ENCODE measurements at regions not wholly inside any gene's neighbourhood (a gene's known extent, or its start where the extent isn't known, plus 50 kb on each side); places are given as distances from the start of the nearest gene placed in this dataset.
"Not testable (repeated sequence)": the region's sequence is repeated elsewhere in the genome, so short reads cannot be mapped to it uniquely, and the experiment has no call there.

GRCh38 chr11:70595452-70595851 is 197.1 kb downstream of the CTTN start:
- no peak for DNase-seq

DNA sequence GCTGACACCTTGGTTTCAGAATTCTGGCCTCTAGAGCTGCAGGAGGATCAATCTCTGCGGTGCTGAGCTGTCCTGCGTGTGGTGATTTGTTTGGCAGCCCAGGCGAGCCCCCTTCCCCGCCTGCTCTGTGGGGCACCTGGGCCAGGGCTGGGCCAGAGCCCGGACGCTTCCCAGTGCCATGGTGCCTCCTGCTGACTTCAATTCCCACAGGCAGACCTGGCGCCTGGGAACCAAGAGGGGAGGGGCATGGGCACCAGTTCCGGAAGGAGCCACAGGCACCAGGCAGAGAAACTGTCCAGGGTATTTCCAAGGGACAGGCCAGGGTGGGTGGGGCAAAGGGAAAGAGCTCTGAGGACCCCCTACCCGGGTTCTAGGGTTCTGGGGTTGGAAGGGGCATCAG is 197.8 kb downstream of the CTTN start:
- no peak for DNase-seq

DNA sequence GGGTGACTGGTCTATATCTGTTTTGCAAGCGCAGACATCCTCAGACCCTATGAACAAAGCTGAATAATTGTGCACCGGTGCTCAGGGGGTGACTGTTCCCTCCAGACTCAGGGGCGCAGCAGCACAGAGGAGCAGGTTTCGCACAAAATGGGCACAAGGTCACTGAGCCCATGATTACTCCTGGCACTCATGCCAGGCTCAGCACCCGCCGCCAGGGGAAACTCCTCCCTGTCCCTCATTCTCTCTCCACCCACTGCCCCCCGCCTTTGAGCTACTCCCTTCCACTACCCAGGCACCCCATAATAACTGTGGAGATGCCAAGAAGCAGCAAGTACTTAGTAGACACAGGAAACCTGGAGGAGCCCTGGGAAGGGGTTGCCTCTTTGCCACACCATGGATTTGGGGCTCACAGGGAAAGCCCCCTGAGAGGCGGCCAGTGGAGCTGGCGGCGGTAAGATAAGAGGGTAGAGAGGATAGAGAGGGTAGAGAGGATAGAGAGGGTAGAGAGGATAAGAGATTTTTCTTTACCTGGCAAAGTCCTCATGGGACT is 198.8 kb downstream of the CTTN start:
- no peak for DNase-seq

GRCh38 chr11:70597751-70598625 is 199.7 kb downstream of the CTTN start:
- no peak for DNase-seq

DNA sequence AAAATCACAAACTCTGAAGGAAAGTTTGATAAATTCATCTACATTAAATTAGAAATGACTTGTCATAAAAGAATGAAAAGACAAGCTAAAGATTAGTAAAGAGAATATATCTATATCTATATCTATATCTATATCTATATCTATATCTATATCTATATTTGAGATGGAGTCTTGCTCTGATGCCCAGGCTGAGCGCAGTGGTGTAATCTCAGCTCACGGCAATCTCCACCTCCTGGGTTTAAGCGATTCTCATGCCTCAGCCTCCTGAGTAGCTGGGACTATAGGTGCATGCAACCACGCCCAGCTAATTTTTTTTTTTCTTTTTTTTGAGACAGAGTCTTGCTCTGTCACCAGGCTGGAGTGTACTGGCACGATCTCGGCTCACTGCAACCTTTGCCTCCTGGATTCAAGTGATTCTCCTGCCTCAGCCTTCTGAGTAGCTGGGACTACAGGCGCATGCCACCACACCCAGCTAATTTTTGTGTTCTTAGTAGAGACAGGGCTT is 202.6 kb downstream of the CTTN start:
- DNase-seq = not testable (repeated sequence)

- no peak for DNase-seq
Measured at GRCh38 chr11:70601861-70602538, 203.7 kb downstream of the CTTN start.

DNA sequence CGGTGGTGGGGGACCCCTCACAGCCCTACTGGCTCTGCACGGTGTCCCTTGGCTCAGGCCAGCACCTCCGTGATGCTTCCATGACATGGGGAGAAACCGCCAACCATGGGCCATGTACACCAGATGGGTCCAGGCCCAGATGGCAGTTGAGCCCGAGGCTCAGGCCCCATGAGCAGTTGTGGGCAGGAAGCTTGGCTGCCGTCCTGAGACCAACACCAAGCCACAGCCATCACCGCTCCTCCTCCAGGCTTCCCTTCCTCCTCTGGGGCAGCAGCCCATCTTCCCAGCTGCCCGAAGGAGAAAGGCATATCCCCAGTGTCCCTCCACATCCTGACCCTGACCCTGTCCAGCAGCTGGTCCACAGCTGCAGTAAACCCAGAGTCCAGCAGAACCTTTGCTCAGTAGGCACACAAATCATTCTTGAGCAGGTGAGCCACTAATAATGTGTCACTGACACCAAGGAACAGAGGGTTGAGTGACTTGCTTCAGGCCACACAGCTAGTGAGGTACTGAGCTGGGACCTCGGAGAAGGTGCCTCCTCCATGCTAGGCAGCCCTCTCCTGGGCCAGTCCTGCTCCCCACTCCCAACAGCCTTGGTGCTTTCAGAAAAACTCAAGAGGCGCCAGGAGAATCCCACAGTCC is 204.9 kb downstream of the CTTN start:
- DNase-seq = no peak

DNA sequence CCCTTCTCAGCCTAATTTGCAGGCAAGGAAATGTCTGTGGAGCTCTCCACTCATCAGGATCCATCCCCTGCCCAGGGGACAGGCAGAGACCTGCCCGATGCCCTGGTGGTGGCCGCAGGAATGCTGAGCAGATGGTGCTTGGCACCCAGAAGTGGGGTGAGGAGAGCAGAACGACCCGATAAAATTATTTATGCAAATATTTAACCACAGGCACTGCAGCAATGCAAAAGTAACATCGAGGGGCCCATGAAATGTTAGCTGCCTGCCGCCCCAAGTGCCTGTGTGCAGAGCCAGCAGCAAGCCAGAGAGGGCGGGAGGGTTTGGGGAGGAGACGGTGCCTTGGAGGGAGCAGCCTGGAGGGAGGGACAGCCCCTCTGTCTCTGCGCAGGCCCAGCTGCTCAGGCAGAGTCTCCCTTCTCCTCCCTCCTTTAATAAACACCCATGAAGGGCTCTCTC is 205.5 kb downstream of the CTTN start:
- DNase-seq = no peak

- DNase-seq = no peak
Measured at GRCh38 chr11:70604221-70604620, 205.9 kb downstream of the CTTN start.

DNA sequence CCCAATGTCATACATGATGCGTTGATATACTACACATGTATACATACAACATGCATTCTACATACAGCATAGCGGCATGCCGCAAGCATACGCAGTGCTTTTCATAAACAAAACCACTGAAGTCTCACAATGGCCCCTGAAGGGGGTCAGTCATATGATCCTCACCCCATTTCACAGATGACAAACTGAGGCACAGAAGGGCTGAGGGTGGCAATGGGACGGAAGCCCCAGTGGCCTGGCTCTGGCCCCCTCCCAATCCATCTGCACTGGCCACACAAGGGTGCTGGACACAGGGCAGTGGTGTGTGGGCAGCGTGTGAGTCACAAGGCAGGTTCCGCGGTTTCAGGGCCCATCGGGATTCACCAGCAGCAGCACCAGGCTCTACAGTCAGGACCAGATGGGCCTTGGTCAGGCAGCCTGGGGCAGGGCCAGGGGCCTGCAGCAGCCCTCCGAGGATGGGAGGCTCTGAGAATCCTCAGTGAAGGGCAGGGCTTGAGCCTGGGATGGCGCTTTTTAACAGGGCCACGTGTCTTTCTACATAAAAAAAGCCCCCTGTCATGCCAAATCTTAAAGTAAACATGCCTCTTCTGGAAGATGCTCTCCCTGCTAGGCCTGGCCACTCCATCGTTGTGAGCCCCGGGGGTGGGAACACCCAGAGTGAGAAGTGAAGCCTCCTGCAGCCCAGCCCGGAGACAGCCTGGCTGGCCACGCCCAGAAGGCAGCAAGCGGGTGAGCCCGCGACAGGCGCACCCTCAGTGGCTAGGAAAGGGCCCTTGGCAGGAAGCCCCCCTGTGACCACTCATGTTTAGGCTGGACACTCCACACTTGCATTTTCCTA is 206.5 kb downstream of the CTTN start:
- no peak for DNase-seq

- no peak for DNase-seq
Measured at GRCh38 chr11:70605468-70605815, 207.1 kb downstream of the CTTN start.

DNA sequence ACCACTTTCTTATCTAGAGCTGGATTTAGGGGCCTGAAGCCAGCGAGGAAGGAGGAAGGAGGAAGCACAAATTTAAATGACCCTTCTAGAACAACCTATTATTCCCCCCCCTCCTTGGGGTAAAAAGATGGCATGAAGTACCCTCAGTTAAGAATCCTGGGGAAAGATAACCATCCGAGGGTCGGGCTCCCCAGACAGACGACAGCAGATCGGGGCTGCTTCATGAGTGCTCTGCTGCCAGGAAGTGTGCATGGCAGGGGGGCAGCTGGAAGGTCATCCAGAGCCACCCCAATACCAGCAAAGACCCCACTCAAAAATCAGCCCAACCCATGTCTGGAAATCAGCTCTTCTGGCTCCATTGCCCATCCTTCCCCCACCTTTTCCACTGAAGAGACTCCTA is 207.5 kb downstream of the CTTN start:
- no peak for DNase-seq

- DNase-seq = no peak
Measured at GRCh38 chr11:70606248-70606950, 208.1 kb downstream of the CTTN start.

DNA sequence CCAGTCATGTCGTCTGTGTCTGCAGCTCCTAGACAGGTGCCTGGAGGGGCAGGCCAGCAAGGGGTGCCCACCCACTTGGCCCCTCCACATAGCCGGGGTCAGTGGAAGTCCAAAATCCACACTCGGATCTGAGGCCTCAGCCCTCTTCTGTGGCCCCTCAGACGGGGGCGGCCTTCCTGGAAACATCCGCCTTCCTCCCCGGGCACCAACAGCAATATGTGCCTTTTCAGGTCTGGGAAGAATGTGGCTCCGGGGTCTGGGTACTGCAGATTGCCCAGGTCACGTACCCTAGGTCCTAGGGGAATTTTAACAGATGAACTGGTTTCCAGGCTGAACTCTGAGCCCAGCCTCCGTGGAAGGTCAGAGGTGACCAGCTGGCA is 208.6 kb downstream of the CTTN start:
- DNase-seq = no peak

DNA sequence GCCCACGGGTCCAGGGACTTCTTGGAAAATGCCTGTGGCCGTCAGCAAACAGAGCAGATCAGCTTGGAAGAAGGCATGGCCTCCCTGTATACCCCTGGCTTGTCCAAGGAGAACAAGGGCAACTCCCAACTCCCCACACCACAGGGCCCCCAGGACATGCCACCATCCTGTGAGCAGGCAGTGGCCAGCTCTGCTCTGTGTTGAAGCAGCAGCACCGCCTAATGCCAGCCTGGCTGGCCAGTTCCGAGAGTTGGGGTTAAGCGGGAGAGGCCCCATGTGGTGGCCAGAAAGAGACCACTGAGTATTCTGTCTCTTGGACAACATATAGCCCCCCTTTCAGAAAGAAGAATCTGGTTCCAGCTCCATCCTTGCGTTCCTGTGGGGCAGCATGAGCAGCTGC is 209.2 kb downstream of the CTTN start:
- DNase-seq = no peak

- no peak for DNase-seq
Measured at GRCh38 chr11:70608568-70609470, 210.5 kb downstream of the CTTN start.

- DNase-seq = no peak
Measured at GRCh38 chr11:70610566-70611565, 212.5 kb downstream of the CTTN start.

DNA sequence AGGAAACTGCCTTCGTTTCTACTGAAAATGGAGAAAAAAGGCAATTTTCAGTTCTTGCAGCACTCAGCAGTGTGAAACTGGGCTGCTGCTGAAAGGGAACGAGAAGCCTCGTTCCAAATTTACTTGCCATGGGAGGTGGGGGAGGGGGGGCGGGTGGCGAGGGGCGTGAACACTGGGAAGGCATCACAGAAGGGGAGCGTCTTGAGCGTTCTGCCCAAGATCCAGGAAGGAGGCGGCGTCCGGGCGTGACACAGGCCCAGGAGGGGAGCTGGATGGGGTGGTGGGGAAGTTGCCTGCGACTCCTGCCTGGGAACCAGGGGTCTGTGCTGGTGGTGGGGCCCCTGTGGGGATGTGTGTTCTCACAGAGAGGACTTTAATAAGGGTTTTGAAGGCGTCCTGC is 213.5 kb downstream of the CTTN start:
- DNase-seq = no peak

- DNase-seq = no peak
Measured at GRCh38 chr11:70612459-70613141, 214.3 kb downstream of the CTTN start.

Data from stimulated activated CD4-positive, alpha-beta T cell treated with anti-CD3 and anti-CD28 coated beads, Interleukin-12 subunit alpha, Interleukin-12 subunit beta, amount 100 ng/mL, for 4 hours (primary cell).